Activated T-cell treated with anti-CD3 and anti-CD28 coated beads, Interleukin-2, amount 50 U/mL, for 24 hours (primary cell): ENCODE measurements at regions not wholly inside any gene's neighbourhood (a gene's known extent, or its start where the extent isn't known, plus 50 kb on each side); places are given as distances from the start of the nearest gene placed in this dataset.

Experiments
- DNase-seq: peaks from one replicate; pipeline ENCODE4 v3.0.0-alpha.2; 2020
- H3K27ac Mint-ChIP-seq: 2 replicates; pipeline ENCODE4 v1.8.0; 2020; ENCODE audit warnings: mild to moderate bottlenecking, mixed read lengths
- H3K27me3 Mint-ChIP-seq: 2 replicates; pipeline ENCODE4 v1.8.0; 2020; ENCODE audit warnings: mixed read lengths
- H3K36me3 Mint-ChIP-seq: 2 replicates; pipeline ENCODE4 v1.8.0; 2020; ENCODE audit warnings: low read depth, mixed read lengths
- H3K4me1 Mint-ChIP-seq: 2 replicates; pipeline ENCODE4 v1.8.0; 2020; ENCODE audit warnings: low read depth, mixed read lengths
- H3K4me3 Mint-ChIP-seq: 2 replicates; pipeline ENCODE4 v1.8.0; 2020; ENCODE audit warnings: mild to moderate bottlenecking, moderate library complexity, mixed read lengths
- H3K9me3 Mint-ChIP-seq: 2 replicates; pipeline ENCODE4 v1.8.0; 2020; ENCODE audit warnings: mixed read lengths

GRCh38 chr7:94272821-94273583 lies 121.7 kb upstream of the COL1A2 start:
- peaks cover 9% of the 10 kb centered on the region for H3K27me3 Mint-ChIP-seq
- no peaks in the 10 kb centered on the region for H3K9me3 Mint-ChIP-seq
- H3K36me3 Mint-ChIP-seq = no peaks in the 10 kb centered on the region
- H3K4me1 Mint-ChIP-seq = no peaks in the 10 kb centered on the region
- H3K27ac Mint-ChIP-seq = no peak overlapping the region
- DNase-seq = no peak
- no peak overlapping the region for H3K4me3 Mint-ChIP-seq

GRCh38 chr7:94274828-94275227 lies 119.9 kb upstream of the COL1A2 start:
- Mint-ChIP-seq H3K4me1 (no peaks in the 10 kb centered on the region), H3K4me3 (no peak overlapping the region), H3K36me3 (no peaks in the 10 kb centered on the region), H3K27me3 (peaks cover 9% of the 10 kb centered on the region), H3K27ac (no peak overlapping the region), H3K9me3 (no peaks in the 10 kb centered on the region)
- DNase-seq = no peak

- Mint-ChIP-seq H3K4me3 (no peak overlapping the region), H3K27ac (no peak overlapping the region), H3K9me3 (no peaks in the 10 kb centered on the region), H3K4me1 (no peaks in the 10 kb centered on the region), H3K27me3 (peaks cover 7% of the 10 kb centered on the region), H3K36me3 (no peaks in the 10 kb centered on the region)
- no peak for DNase-seq
These were observed 118.7 kb upstream of the COL1A2 start for GRCh38 chr7:94276027-94276426.

- no peak for DNase-seq
- Mint-ChIP-seq H3K4me3 (no peak overlapping the region), H3K27me3 (peaks cover 9% of the 10 kb centered on the region), H3K9me3 (no peaks in the 10 kb centered on the region), H3K4me1 (no peaks in the 10 kb centered on the region), H3K36me3 (no peaks in the 10 kb centered on the region), H3K27ac (no peak overlapping the region)
These were observed 117.9 kb upstream of the COL1A2 start for GRCh38 chr7:94276795-94277194.

- Mint-ChIP-seq H3K27me3 (peaks cover 9% of the 10 kb centered on the region), H3K36me3 (no peaks in the 10 kb centered on the region), H3K27ac (no peak overlapping the region), H3K4me1 (no peaks in the 10 kb centered on the region), H3K4me3 (no peak overlapping the region), H3K9me3 (no peaks in the 10 kb centered on the region)
- no peak for DNase-seq
These were observed 117.5 kb upstream of the COL1A2 start for GRCh38 chr7:94277236-94277635.

GRCh38 chr7:94280851-94281250 lies 113.8 kb upstream of the COL1A2 start:
- H3K4me3 Mint-ChIP-seq = no peak overlapping the region
- no peaks in the 10 kb centered on the region for H3K9me3 Mint-ChIP-seq
- peaks cover 14% of the 10 kb centered on the region for H3K27me3 Mint-ChIP-seq
- no peaks in the 10 kb centered on the region for H3K36me3 Mint-ChIP-seq
- H3K4me1 Mint-ChIP-seq = no peaks in the 10 kb centered on the region
- no peak overlapping the region for H3K27ac Mint-ChIP-seq
- no peak for DNase-seq

GRCh38 chr7:94284104-94284503 lies 110.6 kb upstream of the COL1A2 start:
- H3K27me3 Mint-ChIP-seq = peaks cover 11% of the 10 kb centered on the region
- H3K27ac Mint-ChIP-seq = no peak overlapping the region
- no peak overlapping the region for H3K4me3 Mint-ChIP-seq
- H3K4me1 Mint-ChIP-seq = no peaks in the 10 kb centered on the region
- no peaks in the 10 kb centered on the region for H3K9me3 Mint-ChIP-seq
- DNase-seq = no peak
- no peaks in the 10 kb centered on the region for H3K36me3 Mint-ChIP-seq

- Mint-ChIP-seq H3K27me3 (peaks cover 11% of the 10 kb centered on the region), H3K27ac (no peak overlapping the region), H3K4me3 (no peak overlapping the region), H3K4me1 (no peaks in the 10 kb centered on the region), H3K36me3 (no peaks in the 10 kb centered on the region), H3K9me3 (no peaks in the 10 kb centered on the region)
- no peak for DNase-seq
These were observed 108.6 kb upstream of the COL1A2 start for GRCh38 chr7:94286111-94286510.

- H3K27me3 Mint-ChIP-seq = peaks cover 13% of the 10 kb centered on the region
- no peaks in the 10 kb centered on the region for H3K36me3 Mint-ChIP-seq
- no peak overlapping the region for H3K27ac Mint-ChIP-seq
- H3K4me1 Mint-ChIP-seq = no peaks in the 10 kb centered on the region
- no peaks in the 10 kb centered on the region for H3K9me3 Mint-ChIP-seq
- DNase-seq = no peak
- no peak overlapping the region for H3K4me3 Mint-ChIP-seq
These were observed 106.6 kb upstream of the COL1A2 start for GRCh38 chr7:94288096-94288495.

GRCh38 chr7:94289071-94289470 lies 105.6 kb upstream of the COL1A2 start:
- no peak overlapping the region for H3K4me3 Mint-ChIP-seq
- no peaks in the 10 kb centered on the region for H3K4me1 Mint-ChIP-seq
- H3K9me3 Mint-ChIP-seq = no peaks in the 10 kb centered on the region
- peaks cover 15% of the 10 kb centered on the region for H3K27me3 Mint-ChIP-seq
- no peak for DNase-seq
- no peaks in the 10 kb centered on the region for H3K36me3 Mint-ChIP-seq
- H3K27ac Mint-ChIP-seq = no peak overlapping the region

- Mint-ChIP-seq H3K27me3 (peaks cover 16% of the 10 kb centered on the region), H3K4me3 (no peak overlapping the region), H3K27ac (no peak overlapping the region), H3K36me3 (no peaks in the 10 kb centered on the region), H3K9me3 (no peaks in the 10 kb centered on the region), H3K4me1 (no peaks in the 10 kb centered on the region)
- no peak for DNase-seq
These were observed 100.1 kb upstream of the COL1A2 start for GRCh38 chr7:94294471-94295131.

GRCh38 chr7:94295850-94296249 lies 98.8 kb upstream of the COL1A2 start:
- Mint-ChIP-seq H3K27me3 (peaks cover 16% of the 10 kb centered on the region), H3K36me3 (no peaks in the 10 kb centered on the region), H3K27ac (no peak overlapping the region), H3K4me3 (no peak overlapping the region), H3K9me3 (no peaks in the 10 kb centered on the region), H3K4me1 (no peaks in the 10 kb centered on the region)
- DNase-seq = no peak

- no peak for DNase-seq
- H3K4me3 Mint-ChIP-seq = no peak overlapping the region
- no peaks in the 10 kb centered on the region for H3K9me3 Mint-ChIP-seq
- H3K36me3 Mint-ChIP-seq = no peaks in the 10 kb centered on the region
- H3K27me3 Mint-ChIP-seq = peaks cover 13% of the 10 kb centered on the region
- H3K4me1 Mint-ChIP-seq = no peaks in the 10 kb centered on the region
- no peak overlapping the region for H3K27ac Mint-ChIP-seq
These were observed 97.8 kb upstream of the COL1A2 start for GRCh38 chr7:94296881-94297280.

GRCh38 chr7:94297397-94297838 lies 97.3 kb upstream of the COL1A2 start:
- DNase-seq = no peak
- H3K36me3 Mint-ChIP-seq = no peaks in the 10 kb centered on the region
- H3K4me3 Mint-ChIP-seq = no peak overlapping the region
- no peaks in the 10 kb centered on the region for H3K9me3 Mint-ChIP-seq
- H3K4me1 Mint-ChIP-seq = no peaks in the 10 kb centered on the region
- no peak overlapping the region for H3K27ac Mint-ChIP-seq
- peaks cover 12% of the 10 kb centered on the region for H3K27me3 Mint-ChIP-seq

GRCh38 chr7:94298943-94299342 lies 95.8 kb upstream of the COL1A2 start:
- no peak for DNase-seq
- Mint-ChIP-seq H3K4me3 (no peak overlapping the region), H3K9me3 (no peaks in the 10 kb centered on the region), H3K27me3 (peaks cover 8% of the 10 kb centered on the region), H3K27ac (no peak overlapping the region), H3K36me3 (no peaks in the 10 kb centered on the region), H3K4me1 (no peaks in the 10 kb centered on the region)
